HG03442 (cell line): ENCODE measurements at regions not wholly inside any gene's neighbourhood (a gene's known extent, or its start where the extent isn't known, plus 50 kb on each side); places are given as distances from the start of the nearest gene placed in this dataset.
"Not testable (repeated sequence)": the region's sequence is repeated elsewhere in the genome, so short reads cannot be mapped to it uniquely, and the experiment has no call there.

Experiments
- ATAC-seq: cut with Tn5 transposase; IDR thresholded peaks from one replicate; pipeline ENCODE4 v1.9.1; 2021; ENCODE audit warnings: mild to moderate bottlenecking, moderate library complexity; ENCODE audit not compliant: unreplicated experiment

GRCh38 chr16:86881118-86881510 lies 302.8 kb downstream of the FOXL1 start:
- no peak for ATAC-seq

GRCh38 chr16:86881861-86882273 lies 303.5 kb downstream of the FOXL1 start:
- no peak for ATAC-seq

GRCh38 chr16:86882586-86883280 lies 304.4 kb downstream of the FOXL1 start:
- ATAC-seq: no peak

GRCh38 chr16:86883583-86884389 lies 305.4 kb downstream of the FOXL1 start:
- no peak for ATAC-seq

GRCh38 chr16:86884390-86884650 lies 306.0 kb downstream of the FOXL1 start:
- no peak for ATAC-seq

- no peak for ATAC-seq
Measured at GRCh38 chr16:86885139-86885538, 306.8 kb downstream of the FOXL1 start.

GRCh38 chr16:86886651-86887050 lies 308.3 kb downstream of the FOXL1 start:
- ATAC-seq: no peak

GRCh38 chr16:86887416-86887815 lies 309.1 kb downstream of the FOXL1 start:
- ATAC-seq: no peak

GRCh38 chr16:86888231-86889053 lies 310.1 kb downstream of the FOXL1 start:
- no peak for ATAC-seq

GRCh38 chr16:86889054-86889366 lies 310.7 kb downstream of the FOXL1 start:
- ATAC-seq: not testable (repeated sequence)

GRCh38 chr16:86889974-86890373 lies 311.6 kb downstream of the FOXL1 start:
- ATAC-seq: no peak

GRCh38 chr16:86891121-86891520 lies 312.8 kb downstream of the FOXL1 start:
- ATAC-seq: no peak

GRCh38 chr16:86891631-86892030 lies 313.3 kb downstream of the FOXL1 start:
- no peak for ATAC-seq

- ATAC-seq: no peak
Measured at GRCh38 chr16:86892509-86892908, 314.2 kb downstream of the FOXL1 start.

GRCh38 chr16:86893506-86893905 lies 315.2 kb downstream of the FOXL1 start:
- no peak for ATAC-seq

- no peak for ATAC-seq
Measured at GRCh38 chr16:86894029-86894567, 315.7 kb downstream of the FOXL1 start.

- ATAC-seq: no peak
Measured at GRCh38 chr16:86894925-86895324, 316.6 kb downstream of the FOXL1 start.

GRCh38 chr16:86895606-86896005 lies 317.3 kb downstream of the FOXL1 start:
- no peak for ATAC-seq

GRCh38 chr16:86896976-86897375 lies 318.6 kb downstream of the FOXL1 start:
- ATAC-seq: no peak

- no peak for ATAC-seq
Measured at GRCh38 chr16:86897486-86897885, 319.1 kb downstream of the FOXL1 start.

- no peak for ATAC-seq
Measured at GRCh38 chr16:86898386-86898785, 320.0 kb downstream of the FOXL1 start.

- ATAC-seq: no peak
Measured at GRCh38 chr16:86899151-86899550, 320.8 kb downstream of the FOXL1 start.
